PC-3 (cell line): ENCODE measurements at regions not wholly inside any gene's neighbourhood (a gene's known extent, or its start where the extent isn't known, plus 50 kb on each side); places are given as distances from the start of the nearest gene placed in this dataset.

ENCODE experiments used
- EZH2 ChIP-seq: fragments of 300-600 bp; sonication (generic); IDR thresholded peaks from one replicate; pipeline ENCODE4 v1.6.1; 2017; ENCODE audit warnings: antibody characterized with exemption, mild to moderate bottlenecking, low read length; ENCODE audit not compliant: unreplicated experiment
- TF ChIP-seq, protein P1 (sequence below): fragments of 300-600 bp; sonication (generic); conservative IDR thresholded peaks from 2 replicates; pipeline ENCODE4 v1.5.1; 2017; ENCODE audit warnings: antibody characterized with exemption, low read depth, mild to moderate bottlenecking, low read length

DNA sequence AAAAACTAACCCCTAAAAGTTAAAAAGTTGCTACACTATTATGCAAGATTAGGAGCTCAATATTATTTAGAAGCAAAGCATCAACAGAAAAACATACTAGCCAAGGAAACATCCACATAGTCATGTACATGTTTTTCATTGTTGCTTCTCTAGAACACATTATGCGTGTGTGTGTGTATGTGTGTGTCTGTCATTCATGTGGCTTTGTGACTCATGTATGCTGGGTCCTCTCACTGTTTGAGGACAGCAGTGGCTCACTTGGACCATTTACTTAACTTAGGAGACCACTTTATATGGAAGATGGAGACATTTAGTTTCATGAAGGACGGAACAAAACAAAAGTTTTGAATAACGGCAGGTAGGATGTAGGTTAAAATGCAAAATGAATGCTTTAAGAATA lies 219.4 kb upstream of the THBS1 start:
- no peak for TF ChIP-seq EZH2
- TF ChIP-seq, protein P1, sequence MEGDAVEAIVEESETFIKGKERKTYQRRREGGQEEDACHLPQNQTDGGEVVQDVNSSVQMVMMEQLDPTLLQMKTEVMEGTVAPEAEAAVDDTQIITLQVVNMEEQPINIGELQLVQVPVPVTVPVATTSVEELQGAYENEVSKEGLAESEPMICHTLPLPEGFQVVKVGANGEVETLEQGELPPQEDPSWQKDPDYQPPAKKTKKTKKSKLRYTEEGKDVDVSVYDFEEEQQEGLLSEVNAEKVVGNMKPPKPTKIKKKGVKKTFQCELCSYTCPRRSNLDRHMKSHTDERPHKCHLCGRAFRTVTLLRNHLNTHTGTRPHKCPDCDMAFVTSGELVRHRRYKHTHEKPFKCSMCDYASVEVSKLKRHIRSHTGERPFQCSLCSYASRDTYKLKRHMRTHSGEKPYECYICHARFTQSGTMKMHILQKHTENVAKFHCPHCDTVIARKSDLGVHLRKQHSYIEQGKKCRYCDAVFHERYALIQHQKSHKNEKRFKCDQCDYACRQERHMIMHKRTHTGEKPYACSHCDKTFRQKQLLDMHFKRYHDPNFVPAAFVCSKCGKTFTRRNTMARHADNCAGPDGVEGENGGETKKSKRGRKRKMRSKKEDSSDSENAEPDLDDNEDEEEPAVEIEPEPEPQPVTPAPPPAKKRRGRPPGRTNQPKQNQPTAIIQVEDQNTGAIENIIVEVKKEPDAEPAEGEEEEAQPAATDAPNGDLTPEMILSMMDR: no peak
